ENCODE measurements at regions not wholly inside any gene's neighbourhood (a gene's known extent, or its start where the extent isn't known, plus 50 kb on each side); places are given as distances from the start of the nearest gene placed in this dataset.

- TF ChIP-seq, protein P1, sequence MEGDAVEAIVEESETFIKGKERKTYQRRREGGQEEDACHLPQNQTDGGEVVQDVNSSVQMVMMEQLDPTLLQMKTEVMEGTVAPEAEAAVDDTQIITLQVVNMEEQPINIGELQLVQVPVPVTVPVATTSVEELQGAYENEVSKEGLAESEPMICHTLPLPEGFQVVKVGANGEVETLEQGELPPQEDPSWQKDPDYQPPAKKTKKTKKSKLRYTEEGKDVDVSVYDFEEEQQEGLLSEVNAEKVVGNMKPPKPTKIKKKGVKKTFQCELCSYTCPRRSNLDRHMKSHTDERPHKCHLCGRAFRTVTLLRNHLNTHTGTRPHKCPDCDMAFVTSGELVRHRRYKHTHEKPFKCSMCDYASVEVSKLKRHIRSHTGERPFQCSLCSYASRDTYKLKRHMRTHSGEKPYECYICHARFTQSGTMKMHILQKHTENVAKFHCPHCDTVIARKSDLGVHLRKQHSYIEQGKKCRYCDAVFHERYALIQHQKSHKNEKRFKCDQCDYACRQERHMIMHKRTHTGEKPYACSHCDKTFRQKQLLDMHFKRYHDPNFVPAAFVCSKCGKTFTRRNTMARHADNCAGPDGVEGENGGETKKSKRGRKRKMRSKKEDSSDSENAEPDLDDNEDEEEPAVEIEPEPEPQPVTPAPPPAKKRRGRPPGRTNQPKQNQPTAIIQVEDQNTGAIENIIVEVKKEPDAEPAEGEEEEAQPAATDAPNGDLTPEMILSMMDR (IDR thresholded peaks at IDR 0.05; ENCODE audit: unreplicated experiment): no peak
- Mint-ChIP-seq H3K27me3 (no peaks in the 10 kb centered on the region), H3K36me3 (ENCODE audit: insufficient read depth) (no peaks in the 10 kb centered on the region), H3K9me3 (ENCODE audit: low read depth) (no peaks in the 10 kb centered on the region), H3K4me3 (ENCODE audit: low read depth) (no peak overlapping the region), H3K4me1 (ENCODE audit: low read depth) (peaks cover 7% of the 10 kb centered on the region), H3K27ac (no peak overlapping the region)
- DNase-seq (ENCODE audit: low spot score, unreplicated experiment): no peak
Observed at GRCh38 chr9:115397591-115398312, 279.8 kb upstream of the TNC start.

GRCh38 chr9:115398313-115398650 lies 280.3 kb upstream of the TNC start:
- H3K4me1 Mint-ChIP-seq (ENCODE audit: low read depth): peaks cover 7% of the 10 kb centered on the region
- TF ChIP-seq, protein P1 (IDR thresholded peaks at IDR 0.05; ENCODE audit: unreplicated experiment): no peak
- H3K4me3 Mint-ChIP-seq (ENCODE audit: low read depth): no peak overlapping the region
- no peaks in the 10 kb centered on the region for H3K9me3 Mint-ChIP-seq (ENCODE audit: low read depth)
- DNase-seq (ENCODE audit: low spot score, unreplicated experiment): no peak
- H3K27me3 Mint-ChIP-seq: no peaks in the 10 kb centered on the region
- H3K27ac Mint-ChIP-seq: no peak overlapping the region
- no peaks in the 10 kb centered on the region for H3K36me3 Mint-ChIP-seq (ENCODE audit: insufficient read depth)

DNA sequence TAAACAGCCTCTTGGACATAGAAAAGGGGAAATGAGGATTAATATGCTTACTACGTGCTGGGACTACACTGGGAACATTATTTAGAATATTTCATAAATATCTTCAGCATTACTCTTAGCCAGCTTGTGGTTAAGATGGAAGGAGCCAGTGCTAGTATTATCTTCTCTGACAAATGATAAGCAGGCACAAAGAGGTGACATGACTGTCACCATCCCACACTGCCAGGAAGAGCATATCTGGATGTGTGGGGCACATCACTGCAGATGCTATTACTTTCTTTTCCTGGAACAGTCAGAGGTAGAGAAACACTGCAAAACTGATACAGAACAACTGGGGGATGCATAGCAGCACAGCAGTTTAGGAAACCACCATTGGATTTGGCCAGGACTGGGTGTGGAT lies 281.0 kb upstream of the TNC start:
- no peaks in the 10 kb centered on the region for H3K36me3 Mint-ChIP-seq (ENCODE audit: insufficient read depth)
- H3K4me3 Mint-ChIP-seq (ENCODE audit: low read depth): no peak overlapping the region
- H3K9me3 Mint-ChIP-seq (ENCODE audit: low read depth): no peaks in the 10 kb centered on the region
- no peaks in the 10 kb centered on the region for H3K27me3 Mint-ChIP-seq
- H3K4me1 Mint-ChIP-seq (ENCODE audit: low read depth): peaks cover 7% of the 10 kb centered on the region
- no peak overlapping the region for H3K27ac Mint-ChIP-seq
- no peak for DNase-seq (ENCODE audit: low spot score, unreplicated experiment)
- TF ChIP-seq, protein P1 (IDR thresholded peaks at IDR 0.05; ENCODE audit: unreplicated experiment): no peak

DNA sequence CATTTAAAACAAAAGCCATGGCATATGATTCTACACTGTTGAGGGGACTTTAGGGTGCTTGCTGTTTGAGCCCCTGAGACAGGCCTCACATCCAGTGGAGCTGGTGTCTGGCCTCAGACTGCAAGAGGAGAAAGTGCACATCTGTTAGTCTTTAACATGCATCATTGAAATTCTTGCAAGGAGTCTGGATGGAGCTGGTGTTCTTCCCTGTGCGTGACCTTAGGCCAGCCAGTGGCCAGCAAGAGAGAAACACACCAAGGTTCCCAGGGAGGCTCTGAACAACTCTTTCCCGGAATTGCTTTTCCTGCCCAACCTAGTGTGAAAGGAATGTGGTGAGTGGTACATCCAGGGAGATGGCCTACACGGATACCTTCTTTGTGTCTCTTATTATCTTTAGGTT lies 282.8 kb upstream of the TNC start:
- Mint-ChIP-seq H3K27ac (no peak overlapping the region), H3K4me1 (ENCODE audit: low read depth) (no peaks in the 10 kb centered on the region), H3K27me3 (no peaks in the 10 kb centered on the region), H3K9me3 (ENCODE audit: low read depth) (no peaks in the 10 kb centered on the region), H3K36me3 (ENCODE audit: insufficient read depth) (no peaks in the 10 kb centered on the region), H3K4me3 (ENCODE audit: low read depth) (no peak overlapping the region)
- no peak for DNase-seq (ENCODE audit: low spot score, unreplicated experiment)
- TF ChIP-seq, protein P1 (IDR thresholded peaks at IDR 0.05; ENCODE audit: unreplicated experiment): no peak

DNA sequence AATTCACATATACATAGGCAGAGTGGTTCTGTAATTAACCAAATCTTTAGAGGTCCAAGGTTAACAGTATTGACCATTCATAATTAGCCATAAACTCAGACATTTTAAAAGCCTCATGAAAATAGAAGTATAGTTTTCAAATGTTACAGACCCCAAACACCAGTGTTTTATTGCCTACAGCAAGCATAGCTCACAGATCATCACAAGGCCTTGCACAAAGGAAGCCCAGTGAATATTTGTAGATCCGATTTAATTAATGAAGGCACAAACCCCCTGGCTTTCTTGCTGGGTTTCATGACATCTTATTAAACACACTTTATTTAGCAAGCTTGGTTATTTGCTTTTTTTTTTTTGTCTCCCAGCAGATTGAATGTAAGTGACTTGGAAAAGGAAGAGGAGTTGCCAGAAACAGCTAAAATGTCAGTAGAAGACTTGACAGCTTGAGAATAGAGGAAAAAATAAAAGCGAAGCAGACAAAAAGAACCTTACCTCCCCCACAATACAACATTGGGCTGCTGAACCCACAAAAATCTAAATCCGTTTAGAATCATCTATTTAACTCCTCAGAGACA lies 283.9 kb upstream of the TNC start:
- Mint-ChIP-seq H3K9me3 (ENCODE audit: low read depth) (no peaks in the 10 kb centered on the region), H3K27ac (no peak overlapping the region), H3K27me3 (peaks cover 5% of the 10 kb centered on the region), H3K4me3 (ENCODE audit: low read depth) (no peak overlapping the region), H3K4me1 (ENCODE audit: low read depth) (no peaks in the 10 kb centered on the region), H3K36me3 (ENCODE audit: insufficient read depth) (no peaks in the 10 kb centered on the region)
- TF ChIP-seq, protein P1 (IDR thresholded peaks at IDR 0.05; ENCODE audit: unreplicated experiment): no peak
- no peak for DNase-seq (ENCODE audit: low spot score, unreplicated experiment)
